CD4-positive, alpha-beta T cell treated with Interleukin-2 at 100 ng/mL for 4 hours (primary cell): ENCODE measurements at regions not wholly inside any gene's neighbourhood (a gene's known extent, or its start where the extent isn't known, plus 50 kb on each side); places are given as distances from the start of the nearest gene placed in this dataset.
"Not testable (repeated sequence)": the region's sequence is repeated elsewhere in the genome, so short reads cannot be mapped to it uniquely, and the experiment has no call there.

Experiments
- DNase-seq: peaks from one replicate; pipeline ENCODE4 v3.0.0-alpha.2; 2020; ENCODE audit warnings: low spot score

GRCh38 chr2:48043746-48044145, 137.4 kb upstream of the FBXO11 start:
- DNase-seq: no peak

DNA sequence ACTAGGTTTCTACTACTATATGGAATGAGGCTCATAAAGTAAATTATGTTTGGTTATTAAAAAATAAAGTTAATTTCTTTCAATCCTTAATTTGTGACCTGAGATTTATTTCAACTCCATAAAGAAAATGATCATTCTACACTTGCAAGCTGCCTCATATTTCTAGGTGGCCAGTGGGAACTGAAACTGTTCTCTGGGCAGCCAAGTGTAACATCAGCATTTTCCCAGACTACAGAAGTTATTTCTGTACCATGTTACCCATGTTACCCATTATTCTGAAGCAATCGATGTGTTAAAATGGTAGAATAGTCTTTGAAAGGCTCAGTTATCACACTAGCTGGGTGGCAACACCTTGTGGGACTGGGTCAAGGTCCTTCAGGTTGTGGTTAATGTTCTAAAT, 139.3 kb upstream of the FBXO11 start:
- no peak for DNase-seq

GRCh38 chr2:48048476-48049171, 142.3 kb upstream of the FBXO11 start:
- DNase-seq: no peak

DNA sequence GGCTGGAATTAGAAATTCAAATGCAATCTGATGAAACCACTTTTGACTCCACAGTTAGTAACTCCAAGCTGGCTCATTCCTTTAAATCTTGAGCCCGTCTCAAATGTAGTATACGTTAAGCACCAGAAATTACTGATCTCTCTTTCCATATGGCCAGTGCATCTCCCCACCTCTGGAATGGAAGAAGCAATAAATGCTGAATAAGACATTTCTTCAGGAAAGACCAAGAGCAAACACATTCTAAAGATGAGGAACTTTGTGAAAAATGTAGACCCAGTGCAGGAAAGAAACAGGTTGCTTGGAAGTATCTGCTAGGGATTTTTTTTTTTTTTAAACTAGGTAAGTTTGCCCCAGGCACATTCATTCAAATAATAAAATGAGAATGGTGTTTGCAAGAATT, 143.1 kb upstream of the FBXO11 start:
- no peak for DNase-seq

DNA sequence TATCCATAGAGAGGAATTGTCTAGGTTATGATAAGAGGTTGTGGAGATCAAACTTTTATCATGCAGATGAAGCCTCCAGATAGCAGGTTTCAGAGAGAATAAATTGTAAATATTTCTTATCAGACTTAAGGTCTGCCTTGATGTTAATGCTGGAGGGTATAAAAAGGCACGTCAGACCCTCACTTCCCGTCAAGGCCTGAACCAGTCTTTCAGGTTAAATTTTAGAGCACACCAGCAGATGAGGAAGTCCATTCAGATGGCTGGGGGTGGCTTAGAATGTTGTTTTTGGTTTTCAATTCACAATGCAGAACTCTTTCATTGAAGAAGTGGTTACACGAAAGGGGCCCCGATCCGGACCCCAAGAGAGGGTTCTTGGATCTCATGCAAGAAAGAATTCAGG, 144.4 kb upstream of the FBXO11 start:
- no peak for DNase-seq

DNA sequence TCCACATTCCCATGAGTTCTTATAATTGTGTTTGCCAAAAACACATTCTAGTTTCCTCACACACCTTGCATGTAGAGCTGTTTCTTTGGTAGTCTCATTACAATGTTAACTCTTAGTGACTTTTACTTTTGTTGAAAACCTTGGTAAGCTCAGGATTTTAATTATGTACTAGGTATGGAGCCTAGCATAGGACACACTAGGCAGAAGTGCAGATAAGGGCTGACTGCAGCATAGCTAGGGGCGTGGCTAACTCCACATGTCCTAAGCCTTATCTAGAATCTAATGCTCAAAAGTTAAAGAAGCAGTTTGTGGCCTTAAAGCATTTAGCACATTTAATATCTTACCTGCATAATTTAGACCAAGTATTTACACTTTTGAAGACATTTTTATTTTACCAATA, 153.7 kb upstream of the FBXO11 start:
- no peak for DNase-seq

GRCh38 chr2:48061656-48062055, 155.4 kb upstream of the FBXO11 start:
- not testable (repeated sequence) for DNase-seq

- DNase-seq: no peak
Observed at GRCh38 chr2:48065096-48065495, 158.8 kb upstream of the FBXO11 start.

GRCh38 chr2:48066000-48066399, 159.7 kb upstream of the FBXO11 start:
- DNase-seq: no peak

DNA sequence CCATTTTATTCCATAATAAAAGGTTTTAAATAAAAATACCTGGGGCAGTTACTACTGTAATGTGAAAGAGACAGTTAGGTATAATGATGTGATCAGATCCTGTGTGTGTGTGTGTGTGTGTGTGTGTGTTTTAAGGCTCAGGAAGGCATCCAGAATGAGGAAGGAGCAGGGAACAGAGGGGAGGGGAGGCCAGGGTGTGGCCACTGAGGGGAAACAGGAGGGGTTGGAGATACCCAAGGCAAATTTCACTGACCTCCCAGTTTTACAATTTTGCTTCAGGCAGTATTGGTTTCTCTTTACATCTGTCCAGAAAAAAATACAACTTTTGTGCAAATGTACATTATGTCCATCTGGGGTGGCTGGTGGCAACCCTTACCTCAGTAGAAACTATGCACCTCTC, 163.5 kb upstream of the FBXO11 start:
- no peak for DNase-seq

- DNase-seq: no peak
Observed at GRCh38 chr2:48070415-48070814, 164.1 kb upstream of the FBXO11 start.

DNA sequence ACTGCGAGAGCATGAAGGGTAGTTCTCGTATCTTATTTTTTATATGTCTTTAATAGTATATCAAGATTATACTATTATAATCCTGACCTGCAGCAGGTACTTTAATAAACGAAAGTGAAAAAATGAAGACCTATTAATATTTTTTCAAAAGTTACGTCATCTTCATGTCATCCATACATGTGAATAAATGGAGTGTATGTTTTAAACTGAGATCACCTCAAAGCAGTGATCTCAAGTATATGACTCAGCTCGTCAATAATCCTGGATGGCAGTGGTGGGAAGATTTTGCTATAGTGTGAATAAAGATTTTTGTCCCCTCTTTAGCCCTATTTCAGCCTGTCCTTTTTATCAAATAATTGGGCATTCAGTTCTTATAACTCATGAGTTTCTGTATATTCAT, 166.3 kb upstream of the FBXO11 start:
- no peak for DNase-seq

- no peak for DNase-seq
Observed at GRCh38 chr2:48075631-48076030, 169.3 kb upstream of the FBXO11 start.

GRCh38 chr2:48080534-48081316, 174.4 kb upstream of the FBXO11 start:
- DNase-seq: no peak

- no peak for DNase-seq
Observed at GRCh38 chr2:48081317-48081628, 175.0 kb upstream of the FBXO11 start.

- DNase-seq: no peak
Observed at GRCh38 chr2:48085888-48086287, 179.6 kb upstream of the FBXO11 start.

- no peak for DNase-seq
Observed at GRCh38 chr2:48088994-48089393, 182.7 kb upstream of the FBXO11 start.

DNA sequence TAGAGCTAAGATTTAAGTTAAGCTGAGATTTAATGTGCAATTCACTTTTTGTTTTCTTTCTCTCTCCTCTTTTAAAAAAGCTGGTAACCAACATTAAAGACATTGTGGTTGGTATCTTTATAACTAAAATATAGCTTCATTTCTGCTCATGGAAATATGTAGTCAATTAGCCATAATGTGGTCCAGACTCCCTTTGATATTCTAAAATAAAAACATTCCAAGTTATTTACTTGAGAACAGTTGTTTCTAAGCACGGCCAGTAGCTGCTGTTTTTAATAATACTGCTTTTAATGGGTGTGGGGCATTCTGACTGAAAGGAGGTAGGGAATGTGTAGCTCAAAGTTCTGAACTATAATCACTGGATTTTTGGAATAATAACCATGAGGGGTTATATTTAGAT, 183.3 kb upstream of the FBXO11 start:
- DNase-seq: no peak

GRCh38 chr2:48092846-48093803, 186.8 kb upstream of the FBXO11 start:
- no peak for DNase-seq

DNA sequence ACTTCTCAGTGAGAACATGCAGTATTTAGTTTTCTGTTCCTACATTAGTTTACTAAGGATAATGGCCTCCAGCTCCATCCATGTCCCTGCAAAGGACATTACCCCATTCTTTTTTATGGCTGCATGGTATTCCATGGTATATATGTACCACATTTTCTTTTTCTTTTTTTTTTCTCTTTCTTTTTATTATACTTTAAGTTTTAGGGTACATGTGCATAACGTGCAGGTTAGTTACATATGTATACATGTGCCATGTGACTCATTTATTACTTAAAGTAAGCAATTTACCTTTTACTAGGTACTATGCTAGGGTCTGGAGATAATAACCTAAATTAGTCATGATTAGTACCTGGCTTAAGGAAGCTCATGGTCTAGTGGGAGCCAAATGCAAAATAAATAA, 190.5 kb upstream of the FBXO11 start:
- DNase-seq: not testable (repeated sequence)

DNA sequence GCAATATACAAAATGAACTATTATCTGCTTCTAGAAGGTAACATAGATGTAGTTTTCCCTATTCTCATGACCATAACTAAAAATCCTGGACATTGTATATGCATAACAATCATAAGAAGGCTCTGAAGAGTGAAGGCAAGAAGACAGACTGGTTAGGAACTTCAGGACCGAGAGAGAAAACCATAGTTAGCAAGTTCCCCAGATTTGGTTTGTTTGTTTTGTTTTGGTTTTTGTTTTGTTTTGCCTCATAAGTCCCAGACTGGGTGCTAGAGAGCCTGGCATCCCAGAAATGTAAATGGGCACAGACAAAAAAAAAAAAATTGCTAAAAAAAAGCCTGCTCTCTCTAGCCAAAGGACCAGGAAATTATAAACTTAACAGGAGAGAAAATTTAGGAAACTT, 192.2 kb upstream of the FBXO11 start:
- DNase-seq: no peak

- no peak for DNase-seq
Observed at GRCh38 chr2:48104418-48104817, 198.1 kb upstream of the FBXO11 start.

DNA sequence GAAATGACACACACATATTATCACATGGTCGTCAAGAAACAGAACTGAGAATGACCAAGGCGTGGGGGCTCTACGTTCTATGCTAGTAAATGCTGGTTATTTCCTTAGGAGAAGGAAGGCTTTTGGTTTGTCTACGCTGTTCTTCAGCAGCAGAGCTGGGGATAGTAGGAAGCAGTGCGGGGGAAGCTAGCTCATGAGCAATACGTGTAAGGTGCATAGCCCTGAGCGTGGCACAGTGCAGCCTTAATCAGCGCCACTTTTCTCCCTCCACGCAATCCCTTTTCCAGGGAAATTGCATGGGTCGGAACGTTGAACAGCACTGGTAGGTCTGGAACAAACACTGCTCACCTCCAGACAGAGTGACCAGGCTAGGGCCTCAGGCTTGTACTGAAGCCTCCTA, 199.6 kb upstream of the FBXO11 start:
- DNase-seq: no peak
